GM18526 (cell line): ENCODE measurements at regions not wholly inside any gene's neighbourhood (a gene's known extent, or its start where the extent isn't known, plus 50 kb on each side); places are given as distances from the start of the nearest gene placed in this dataset.

Experiments
- POLR2A ChIP-seq: IDR thresholded peaks from 3 replicates; pipeline ENCODE4 v1.6.1; 2011; ENCODE audit not compliant: insufficient read length; ENCODE audit errors: extremely low read depth

DNA sequence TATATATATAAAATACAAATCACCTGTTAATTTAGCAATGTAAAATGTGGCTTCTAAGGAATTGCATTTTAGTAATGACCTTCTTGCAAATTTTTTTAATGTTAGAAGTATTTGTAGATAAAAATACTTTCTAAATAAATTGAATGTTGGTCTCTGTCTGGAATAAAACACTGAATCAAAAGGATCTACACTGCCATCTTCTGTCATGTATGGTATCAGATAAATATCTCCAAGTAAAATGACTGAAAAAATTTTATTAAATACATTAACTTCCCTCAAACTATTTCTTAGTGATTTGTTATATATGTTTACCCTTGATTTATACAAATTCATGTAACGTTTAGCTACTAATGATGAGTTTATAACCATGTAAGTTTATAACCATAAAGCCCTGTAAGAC is 2029.3 kb downstream of the MRPL39 start:
- TF ChIP-seq POLR2A = no peak

DNA sequence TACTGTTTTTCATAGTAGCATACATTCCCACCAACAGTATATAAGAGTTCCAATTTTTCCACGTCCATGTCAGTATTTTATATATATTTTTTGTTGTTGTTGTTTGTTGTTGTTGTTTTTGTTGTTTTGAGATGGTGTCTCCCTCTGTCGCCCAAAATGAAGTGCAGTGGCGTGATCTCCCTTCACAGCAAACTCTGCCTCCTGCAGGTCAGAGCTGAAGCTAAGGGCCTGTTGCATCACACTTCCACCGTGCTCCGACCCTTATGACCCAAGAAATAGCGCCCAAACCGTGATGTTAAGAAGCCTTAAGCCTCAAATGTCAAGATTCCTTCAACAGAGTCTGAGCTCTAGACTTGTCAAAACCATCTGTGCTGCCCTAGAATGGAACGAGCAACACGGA is 2032.3 kb downstream of the MRPL39 start:
- no peak for TF ChIP-seq POLR2A

DNA sequence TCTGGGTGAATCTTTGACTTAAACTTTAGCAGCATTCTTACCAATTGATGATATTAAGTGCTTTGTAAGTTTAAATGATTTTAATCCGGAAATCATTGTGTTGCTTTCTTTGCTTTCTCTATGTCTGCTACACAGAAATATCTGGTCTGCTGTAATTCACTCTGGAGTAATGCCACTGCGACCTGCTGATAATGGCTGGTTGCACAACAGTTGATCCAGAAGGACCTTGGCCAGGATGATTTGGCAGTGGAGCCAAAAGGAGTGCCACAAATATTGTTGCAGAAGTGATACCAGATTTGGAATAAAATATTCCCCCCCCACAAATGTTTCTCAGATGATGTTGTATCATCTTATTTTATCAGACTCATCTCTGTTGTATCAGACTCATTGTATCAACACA is 2063.9 kb downstream of the MRPL39 start:
- TF ChIP-seq POLR2A = no peak

DNA sequence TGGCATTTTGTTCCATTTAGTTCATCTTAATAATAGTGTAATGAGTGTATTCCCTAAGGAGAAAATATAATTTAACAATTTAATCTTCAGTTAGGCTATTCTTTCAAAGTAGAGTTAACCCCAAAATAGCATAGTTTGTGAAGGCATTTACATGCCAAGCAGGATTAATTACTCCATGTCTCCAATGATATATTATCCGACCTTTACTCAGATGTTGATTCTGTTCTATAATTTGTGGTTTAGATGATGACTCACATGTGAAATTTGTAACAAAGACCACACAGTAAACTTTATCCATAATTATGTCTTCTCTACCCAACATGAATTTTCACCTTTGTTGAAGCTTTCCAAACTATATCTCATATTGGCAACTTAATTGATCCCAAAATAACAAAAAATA is 2065.2 kb downstream of the MRPL39 start:
- TF ChIP-seq POLR2A = no peak

DNA sequence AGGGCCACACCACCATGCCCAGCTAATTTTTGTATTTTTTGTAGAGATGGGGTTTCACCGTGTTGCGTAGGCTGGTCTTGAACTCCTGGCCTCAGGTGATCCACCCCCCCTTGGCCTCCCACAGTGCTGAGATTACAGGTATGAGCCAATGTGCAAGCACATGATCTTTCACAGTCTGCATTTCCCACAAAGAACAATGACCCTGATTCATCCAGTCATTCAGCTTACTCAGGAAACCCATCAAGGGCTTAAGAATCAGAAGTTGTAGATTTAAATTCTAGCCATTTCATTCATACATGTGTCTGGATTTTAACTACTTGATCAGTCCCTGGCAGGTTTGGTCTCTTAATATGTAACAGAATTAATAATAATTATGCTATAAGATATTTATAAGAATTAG is 2065.7 kb downstream of the MRPL39 start:
- TF ChIP-seq POLR2A = no peak

DNA sequence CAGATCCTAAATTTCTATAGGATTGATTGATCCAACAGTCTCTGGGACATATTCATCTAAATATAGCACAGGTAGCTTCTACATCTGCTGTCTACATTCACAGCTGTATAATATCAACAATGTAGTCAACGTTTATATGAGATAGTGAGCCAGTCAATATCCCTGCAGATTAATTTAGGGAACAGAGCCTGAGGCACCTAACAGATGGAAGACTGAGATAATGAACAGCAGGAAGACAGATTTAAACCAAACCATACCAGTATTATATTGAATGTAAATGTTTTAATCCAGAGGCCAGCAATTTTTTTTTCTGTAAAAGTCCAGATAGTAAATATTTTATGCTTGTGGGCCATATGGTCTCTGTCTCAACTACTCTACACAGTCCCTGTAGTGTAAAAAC is 2072.4 kb downstream of the MRPL39 start:
- no peak for TF ChIP-seq POLR2A

DNA sequence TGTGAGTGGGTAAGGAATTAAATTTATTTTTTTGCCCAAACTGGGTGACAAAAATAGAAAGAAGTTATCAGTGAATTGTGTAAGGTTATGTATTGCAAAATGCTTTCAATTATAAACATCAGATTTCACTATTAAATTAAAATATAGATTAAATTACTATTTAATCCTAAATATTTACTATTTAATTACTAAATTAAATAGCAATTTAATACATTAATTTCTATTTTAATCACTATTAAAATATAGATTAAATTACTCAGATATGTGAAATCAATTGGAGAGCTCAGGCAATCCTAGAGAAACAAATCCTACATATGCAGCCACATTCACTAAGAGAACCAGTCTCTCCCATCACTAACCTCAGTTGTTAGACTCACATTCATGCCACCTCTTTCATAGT is 2075.8 kb downstream of the MRPL39 start:
- TF ChIP-seq POLR2A = no peak

DNA sequence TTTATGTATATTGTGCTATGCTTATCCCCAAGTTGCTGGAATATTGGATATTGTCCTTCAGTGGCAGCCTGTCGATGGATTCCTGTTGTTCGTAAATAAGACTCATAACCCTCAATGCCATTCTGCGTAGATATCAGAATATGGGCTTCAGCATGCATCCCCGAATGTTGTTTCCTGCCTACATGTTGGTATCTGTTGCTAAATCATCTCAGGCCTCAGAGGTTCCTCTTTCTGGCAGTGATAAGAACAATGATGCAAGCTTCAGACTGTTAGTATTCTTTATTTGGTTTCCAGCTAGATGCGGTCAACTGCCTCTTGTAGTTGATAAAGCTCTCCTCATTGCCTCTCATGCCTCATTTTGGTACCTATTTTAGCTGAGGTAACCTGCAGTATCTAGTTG is 2082.6 kb downstream of the MRPL39 start:
- no peak for TF ChIP-seq POLR2A

DNA sequence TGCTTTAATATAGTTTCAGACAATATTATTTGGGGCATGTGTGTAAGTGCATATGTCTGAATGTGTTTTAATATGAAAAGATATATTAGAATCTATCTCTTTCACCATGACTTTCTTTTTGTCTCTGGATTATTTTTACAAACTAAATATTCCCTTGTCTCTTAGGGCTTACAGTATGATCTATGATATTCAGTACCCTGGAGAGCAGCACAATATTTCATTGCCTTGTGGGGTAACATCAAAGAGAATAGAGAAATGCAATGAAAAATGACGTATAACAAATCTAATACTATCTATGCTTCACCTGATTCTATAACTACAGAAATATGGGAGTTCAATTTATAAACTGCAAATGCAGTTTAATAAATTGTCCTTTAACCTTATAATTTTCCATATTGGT is 2084.5 kb downstream of the MRPL39 start:
- TF ChIP-seq POLR2A = no peak

DNA sequence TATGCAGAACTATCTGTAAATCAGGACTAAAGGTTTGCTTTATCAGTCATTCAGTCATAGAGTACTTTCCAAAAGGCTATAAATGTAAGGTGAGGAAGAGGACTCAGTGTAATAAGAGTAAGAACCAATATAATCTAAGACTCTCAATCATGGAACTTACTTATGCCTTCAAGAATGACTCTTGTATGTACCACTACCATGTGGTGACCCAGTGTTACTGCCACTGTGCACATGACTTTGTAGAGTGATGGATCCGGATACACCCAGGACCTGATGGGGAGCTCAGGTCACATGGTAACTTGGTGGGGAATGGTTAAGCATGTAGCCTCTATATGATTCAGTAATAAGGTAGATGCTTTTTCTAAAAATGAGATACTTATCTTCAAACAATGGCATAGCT is 2099.8 kb downstream of the MRPL39 start:
- TF ChIP-seq POLR2A = no peak

DNA sequence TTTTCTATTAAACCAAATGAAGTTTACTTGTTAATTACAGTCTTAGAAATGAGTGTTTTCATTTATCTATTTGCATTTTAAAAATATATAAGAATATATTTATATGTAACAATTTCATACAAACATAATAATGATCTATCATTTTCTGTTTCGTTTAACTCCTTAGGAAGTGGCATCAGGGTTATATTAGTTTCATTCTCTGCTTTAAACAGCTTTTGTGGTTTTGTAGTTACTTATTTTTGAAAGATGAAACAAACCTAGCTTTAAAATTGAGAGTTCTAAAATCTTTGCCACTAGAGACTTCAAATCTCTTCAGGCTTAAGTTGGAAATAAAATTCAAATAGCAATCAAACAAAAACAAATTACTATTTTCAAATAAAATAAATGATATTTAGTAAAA is 2110.6 kb downstream of the MRPL39 start:
- TF ChIP-seq POLR2A = no peak

DNA sequence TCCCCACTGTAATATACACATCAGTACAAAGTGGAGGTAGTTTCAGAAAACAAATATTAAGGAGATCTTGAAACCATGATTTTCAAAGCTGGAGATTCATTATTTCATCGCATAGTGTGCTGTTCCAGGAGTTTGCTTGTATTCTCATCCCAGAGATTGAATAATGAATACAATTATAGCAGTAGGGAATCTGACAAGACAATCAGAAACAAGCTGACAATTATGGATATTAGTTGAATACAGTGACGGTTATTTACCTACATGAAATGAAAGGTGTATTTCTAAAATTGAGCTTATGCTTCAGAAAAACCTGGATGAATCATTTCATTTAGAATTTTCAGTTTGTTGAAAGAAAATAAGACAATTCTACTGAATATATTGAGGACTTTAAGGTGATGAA is 2119.0 kb downstream of the MRPL39 start:
- TF ChIP-seq POLR2A = no peak

DNA sequence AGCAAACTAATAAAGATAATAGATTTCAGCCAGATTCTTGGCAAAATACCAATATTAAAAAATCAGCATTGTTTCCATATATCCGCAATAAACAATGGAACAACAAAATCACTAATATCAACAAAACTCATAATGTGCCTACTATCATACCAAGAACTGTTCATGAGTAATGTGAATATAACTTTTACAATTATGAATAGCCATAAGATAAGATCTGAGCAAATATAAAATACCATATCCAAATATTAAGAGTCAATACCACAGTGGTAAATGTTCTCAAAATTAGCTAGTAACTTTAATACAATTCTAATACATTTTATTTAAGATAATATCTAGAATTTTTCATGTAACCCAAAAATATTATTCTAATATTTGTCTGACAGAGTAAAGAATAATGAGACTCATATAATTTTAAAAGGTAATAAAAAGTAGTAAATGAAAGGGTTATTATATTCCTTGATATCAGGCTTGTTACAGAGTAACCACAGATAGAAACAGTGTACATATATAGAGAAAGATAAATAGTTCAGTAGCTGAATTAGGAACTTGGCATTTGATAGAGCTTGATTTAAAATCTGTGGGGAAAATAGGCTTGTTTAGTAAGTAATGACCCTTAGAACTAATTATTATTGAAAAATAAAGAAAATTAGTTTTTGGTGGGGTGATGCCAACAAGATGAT is 2126.6 kb downstream of the MRPL39 start:
- no peak for TF ChIP-seq POLR2A

DNA sequence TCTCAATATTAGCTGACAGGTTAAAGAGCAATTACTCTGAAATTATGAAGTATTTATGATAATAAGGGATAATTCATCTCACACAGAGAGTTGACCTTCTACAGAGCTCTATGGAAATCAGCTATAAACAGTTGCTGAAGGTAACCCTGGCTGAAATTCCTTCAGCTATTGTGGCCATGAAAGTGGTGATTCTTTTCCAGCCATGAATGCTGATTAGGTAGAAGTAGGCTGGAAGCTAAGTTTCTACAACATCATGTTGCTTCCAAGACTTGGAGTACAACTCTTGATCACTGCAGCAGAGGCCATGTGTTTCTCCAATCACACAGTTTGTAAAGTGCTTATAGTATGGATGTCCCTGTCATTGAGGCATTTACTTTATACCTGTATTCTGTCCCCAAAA is 2128.9 kb downstream of the MRPL39 start:
- no peak for TF ChIP-seq POLR2A

DNA sequence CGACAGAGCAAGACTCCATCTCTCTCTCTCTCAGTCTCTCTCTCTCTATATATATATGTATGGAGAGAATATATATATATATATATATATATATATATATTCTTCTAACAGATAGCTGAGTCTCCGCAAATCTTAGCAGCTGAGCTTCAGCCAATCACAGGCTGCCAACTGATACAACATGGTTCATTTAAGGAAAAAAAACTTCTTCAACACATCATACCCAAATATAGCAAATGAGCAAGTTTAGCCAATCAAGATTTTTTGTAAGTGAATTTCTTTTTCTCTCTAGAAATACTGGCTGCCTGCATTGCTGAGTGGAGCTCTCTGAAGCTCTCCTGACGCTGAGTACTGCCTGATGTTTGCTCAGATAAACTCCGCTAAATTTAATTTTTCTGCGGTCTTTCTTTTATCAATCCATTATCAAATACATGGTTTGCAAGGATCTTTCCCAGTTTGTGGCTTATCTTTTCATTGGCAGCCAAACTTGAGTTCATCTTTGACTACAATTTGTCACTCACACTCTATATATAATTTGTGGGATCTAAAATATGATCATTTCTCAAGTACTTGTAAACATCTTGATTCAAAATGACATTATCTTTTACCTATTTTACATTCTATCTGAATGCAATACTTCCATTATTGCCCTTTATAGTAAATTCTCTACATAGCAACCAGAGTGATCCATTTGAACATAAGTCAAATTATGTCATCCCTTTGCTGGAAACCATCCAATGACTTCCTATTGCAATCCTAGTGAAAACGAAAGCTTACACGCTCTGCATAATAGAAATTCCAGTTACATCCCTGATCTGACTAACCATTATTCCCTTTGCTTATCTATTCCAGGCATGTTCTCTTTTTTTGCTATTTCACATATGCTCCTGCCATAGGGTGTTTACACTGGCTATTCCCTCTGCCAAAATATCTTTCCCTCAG is 2131.7 kb downstream of the MRPL39 start:
- TF ChIP-seq POLR2A = no peak

DNA sequence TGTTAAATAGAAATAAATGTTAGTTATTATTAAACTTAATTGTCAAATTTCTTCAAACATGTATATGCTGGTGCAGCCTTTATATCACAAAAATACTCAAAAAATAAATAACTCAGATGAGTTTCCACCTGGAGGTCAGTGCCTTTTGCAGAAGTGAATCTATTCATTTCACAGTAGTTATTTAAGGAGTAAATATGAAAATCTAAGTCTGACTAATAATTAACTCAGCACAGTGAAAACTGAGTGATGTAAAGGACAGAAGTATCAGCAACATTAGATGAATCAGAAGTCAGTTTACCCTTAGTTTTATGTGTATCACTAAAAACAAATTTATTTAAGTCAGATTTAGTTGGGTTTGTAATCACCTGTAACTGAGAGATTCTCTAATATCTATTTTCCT is 2135.4 kb downstream of the MRPL39 start:
- no peak for TF ChIP-seq POLR2A
